Fibroblast of skin of right quadriceps (primary cell): ENCODE measurements at regions not wholly inside any gene's neighbourhood (a gene's known extent, or its start where the extent isn't known, plus 50 kb on each side); places are given as distances from the start of the nearest gene placed in this dataset.

ENCODE experiments used
- DNase-seq: peaks from one replicate; pipeline ENCODE4 v3.0.0-alpha.2; 2013

- no peak for DNase-seq
Observed at GRCh38 chr9:118423021-118423420, 718.8 kb downstream of the TLR4 start.

- no peak for DNase-seq
Observed at GRCh38 chr9:118423721-118424120, 719.5 kb downstream of the TLR4 start.

GRCh38 chr9:118426772-118427171 is 722.6 kb downstream of the TLR4 start:
- no peak for DNase-seq

- no peak for DNase-seq
Observed at GRCh38 chr9:118438810-118439209, 734.6 kb downstream of the TLR4 start.

- DNase-seq = no peak
Observed at GRCh38 chr9:118439441-118439840, 735.2 kb downstream of the TLR4 start.

- no peak for DNase-seq
Observed at GRCh38 chr9:118444403-118444802, 740.2 kb downstream of the TLR4 start.

GRCh38 chr9:118446943-118447639 is 742.9 kb downstream of the TLR4 start:
- DNase-seq = no peak

- DNase-seq = no peak
Observed at GRCh38 chr9:118449554-118449953, 745.4 kb downstream of the TLR4 start.

GRCh38 chr9:118455259-118455658 is 751.1 kb downstream of the TLR4 start:
- DNase-seq = no peak

GRCh38 chr9:118455788-118456187 is 751.6 kb downstream of the TLR4 start:
- DNase-seq = no peak

- DNase-seq = no peak
Observed at GRCh38 chr9:118457171-118458000, 753.2 kb downstream of the TLR4 start.

GRCh38 chr9:118459913-118460312 is 755.7 kb downstream of the TLR4 start:
- no peak for DNase-seq

GRCh38 chr9:118463419-118463818 is 759.2 kb downstream of the TLR4 start:
- DNase-seq = no peak

GRCh38 chr9:118473521-118473920 is 769.3 kb downstream of the TLR4 start:
- no peak for DNase-seq

GRCh38 chr9:118478752-118479151 is 774.5 kb downstream of the TLR4 start:
- no peak for DNase-seq

GRCh38 chr9:118482306-118482705 is 778.1 kb downstream of the TLR4 start:
- no peak for DNase-seq

GRCh38 chr9:118483677-118484076 is 779.5 kb downstream of the TLR4 start:
- no peak for DNase-seq

GRCh38 chr9:118503236-118503635 is 799.0 kb downstream of the TLR4 start:
- no peak for DNase-seq

- no peak for DNase-seq
Observed at GRCh38 chr9:118510711-118511110, 806.5 kb downstream of the TLR4 start.

- DNase-seq = no peak
Observed at GRCh38 chr9:118515947-118516346, 811.7 kb downstream of the TLR4 start.

- DNase-seq = no peak
Observed at GRCh38 chr9:118521261-118521660, 817.1 kb downstream of the TLR4 start.

- DNase-seq = peak; percentile 30
Observed at GRCh38 chr9:118522093-118523028, 818.2 kb downstream of the TLR4 start.

GRCh38 chr9:118527261-118527660 is 823.1 kb downstream of the TLR4 start:
- no peak for DNase-seq
